Endothelial cell of umbilical vein (primary cell): ENCODE measurements at regions not wholly inside any gene's neighbourhood (a gene's known extent, or its start where the extent isn't known, plus 50 kb on each side); places are given as distances from the start of the nearest gene placed in this dataset.

Experiments used
- BruUV-seq: library from RNA; stranded (reverse); fragments of 400-500 nt; replicated peaks from 2 replicates; lab custom pipeline; 2021; lab: Mats Ljungman, UMichigan
- CTCF ChIA-PET: fragments of 300-600, 350-600 bp; sonication (Branson Sonifier 250); formaldehyde crosslinking; loops from one replicate; lab custom pipeline; 2021; ENCODE audit warnings: antibody characterized with exemption, inconsistent platforms; lab: Charles Lee
- POLR2A ChIA-PET: fragments of 300-600, 350-600 bp; sonication (Branson Sonifier 250); formaldehyde crosslinking; loops from one replicate; lab custom pipeline; 2021; ENCODE audit warnings: antibody characterized with exemption, inconsistent platforms; lab: Charles Lee
- DNase-seq: peaks from one replicate; pipeline ENCODE4 v3.0.0-alpha.2; 2011; ENCODE audit warnings: low read depth, low spot score
- FAIRE-seq: peaks from 2 replicates; lab custom pipeline; 2011; peaks lifted over from hg19 to GRCh38; lab: Jason Lieb, UNC
- H2AFZ ChIP-seq: 2 replicates; pipeline ENCODE4 v1.6.0; 2012; ENCODE audit warnings: low read depth, low read length, control low read depth, inconsistent platforms
- H3K27ac ChIP-seq: 2 replicates; pipeline ENCODE4 v1.5.1; 2011; ENCODE audit warnings: low read depth, mild to moderate bottlenecking, control low read depth, low read length, moderate library complexity; ENCODE audit not compliant: insufficient read depth
- H3K27me3 ChIP-seq, 2 experiments: 2 replicates each; pipeline versions ENCODE4 v1.6.0 to v1.6.1; 2011; ENCODE audit warnings: low read length in 2 of 2, mixed read lengths in 1 of 2; ENCODE audit not compliant: control insufficient read depth in 2 of 2, insufficient read depth in 2 of 2
- H3K36me3 ChIP-seq, 2 experiments: 2 replicates in 1 of 2; 3 replicates in 1 of 2; pipeline ENCODE4 v1.5.1; 2011; ENCODE audit warnings: low read length in 2 of 2, mild to moderate bottlenecking in 1 of 2, moderate library complexity in 1 of 2; ENCODE audit not compliant: control insufficient read depth in 2 of 2, insufficient read depth in 2 of 2; ENCODE audit errors: extremely low read depth in 1 of 2
- H3K4me1 ChIP-seq: 3 replicates; pipeline ENCODE4 v1.5.1; 2011; ENCODE audit warnings: mild to moderate bottlenecking, low read length; ENCODE audit not compliant: control insufficient read depth, insufficient read depth; ENCODE audit errors: extremely low read depth
- H3K4me2 ChIP-seq: 2 replicates; pipeline ENCODE4 v1.6.1; 2011; ENCODE audit warnings: low read length, control low read depth, mixed read lengths; ENCODE audit not compliant: insufficient read depth
- H3K4me3 ChIP-seq, 3 experiments: fragments of 200-600 bp in 1 of 3; sonication (generic), shearing (Covaris generic) in 1 of 3; replicated peaks in 1 of 3; 2 replicates each; pipeline ENCODE4 v1.5.1; 2011 to 2016; ENCODE audit warnings: control low read depth in 3 of 3, low read length in 3 of 3, mild to moderate bottlenecking in 2 of 3, inconsistent platforms in 1 of 3, low read depth in 1 of 3, moderate library complexity in 1 of 3; ENCODE audit not compliant: insufficient read depth in 1 of 3
- H3K79me2 ChIP-seq: 2 replicates; pipeline ENCODE4 v1.6.0; 2012; ENCODE audit warnings: low read length, inconsistent platforms; ENCODE audit not compliant: control insufficient read depth, insufficient read depth
- H3K9ac ChIP-seq: replicated peaks from 2 replicates; pipeline ENCODE3; 2011; ENCODE audit warnings: low read length, control low read depth; ENCODE audit not compliant: insufficient read depth; ENCODE audit errors: extremely low read depth
- H3K9me1 ChIP-seq: replicated peaks from 3 replicates; pipeline ENCODE4 v1.6.0; 2011; ENCODE audit warnings: mild to moderate bottlenecking, low read length; ENCODE audit not compliant: control insufficient read depth, insufficient read depth; ENCODE audit errors: extremely low read depth
- H3K9me3 ChIP-seq: replicated peaks from 2 replicates; pipeline ENCODE4 v1.5.1; 2012; ENCODE audit warnings: low read length, inconsistent platforms; ENCODE audit not compliant: control insufficient read depth, insufficient read depth
- H4K20me1 ChIP-seq: replicated peaks from 2 replicates; pipeline ENCODE3; 2011; ENCODE audit warnings: mild to moderate bottlenecking, low read length; ENCODE audit not compliant: control insufficient read depth, insufficient read depth; ENCODE audit errors: extremely low read depth
- CTCF ChIP-seq, 2 donors: IDR thresholded peaks; 1 replicate in 1 of 2; 2 replicates in 1 of 2; pipeline ENCODE4 v1.5.1; 2011; ENCODE audit warnings: low read length in 2 of 2, mild to moderate bottlenecking in 2 of 2, moderate library complexity in 2 of 2, control low read depth in 1 of 2, inconsistent platforms in 1 of 2, low read depth in 1 of 2; ENCODE audit not compliant: insufficient read depth in 1 of 2; ENCODE audit errors: extremely low read depth in 1 of 2
- EZH2 ChIP-seq: IDR thresholded peaks from 2 replicates; pipeline ENCODE4 v1.6.1; 2012; ENCODE audit warnings: borderline replicate concordance, low read depth, mild to moderate bottlenecking, moderate library complexity, low read length, inconsistent platforms; ENCODE audit not compliant: severe bottlenecking
- FOS ChIP-seq: IDR thresholded peaks from 2 replicates; pipeline ENCODE4 v1.6.1; 2011; ENCODE audit warnings: mild to moderate bottlenecking, low read length, moderate library complexity, borderline replicate concordance; ENCODE audit not compliant: insufficient read depth
- GATA2 ChIP-seq: IDR thresholded peaks from 2 replicates; pipeline ENCODE4 v1.7.0; 2011; ENCODE audit warnings: low read depth, mild to moderate bottlenecking, moderate library complexity, mixed read lengths, low read length; ENCODE audit not compliant: insufficient read length, insufficient read depth
- JUN ChIP-seq: IDR thresholded peaks from 2 replicates; pipeline ENCODE4 v1.6.1; 2011; ENCODE audit warnings: borderline replicate concordance, low read depth; ENCODE audit not compliant: insufficient read length, insufficient read depth
- MAX ChIP-seq: IDR thresholded peaks from 2 replicates; pipeline ENCODE4 v1.6.1; 2011; ENCODE audit not compliant: insufficient read depth, insufficient read length
- MYC ChIP-seq: IDR thresholded peaks from one replicate; pipeline ENCODE4 v1.6.1; 2011; ENCODE audit warnings: mild to moderate bottlenecking, low read depth, low read length
- POLR2A ChIP-seq: IDR thresholded peaks from 2 replicates; pipeline ENCODE4 v1.6.1; 2012; ENCODE audit warnings: low read depth, mild to moderate bottlenecking, control low read depth, low read length
- POLR2AphosphoS5 ChIP-seq: IDR thresholded peaks from 2 replicates; pipeline ENCODE4 v1.6.1; 2012; ENCODE audit warnings: low read depth, mild to moderate bottlenecking, control low read depth, low read length, moderate library complexity; ENCODE audit not compliant: insufficient read depth
- dilution Hi-C: fragments of 300-500 bp; cut with MboI; formaldehyde crosslinking; loops from one replicate; pipeline ENCODE4 v1.15.0; 2019; ENCODE audit warnings: low sequenced_read_pairs; ENCODE audit not compliant: extremely low pct_ligation_motif_present
- intact Hi-C: fragments of 100-400 bp; cut with micrococcal nuclease; formaldehyde crosslinking; loops from one replicate; pipeline ENCODE4 v1.10.0; 2022

GRCh38 chr7:114138587-114138986, 219.8 kb upstream of the PPP1R3A start:
- DNase-seq (no peak), FAIRE-seq (no peak)
- H3K4me2 ChIP-seq: no peak overlapping the region
- dilution Hi-C loops: no loop called here
- no peaks in the 10 kb centered on the region for H4K20me1 ChIP-seq
- no peak overlapping the region for H3K4me3 ChIP-seq
- no peaks in the 10 kb centered on the region for H3K79me2 ChIP-seq
- no peaks in the 10 kb centered on the region for H3K9me1 ChIP-seq
- H3K27ac ChIP-seq: no peak overlapping the region
- no peak overlapping the region for H3K9ac ChIP-seq
- intact Hi-C loops: no loop called here
- ChIA-PET POLR2A (no interaction called here), CTCF (no interaction called here)
- TF ChIP-seq CTCF (IDR thresholded peaks at IDR 0.05; ENCODE audit: extremely low read depth in 1 of 2, insufficient read depth in 1 of 2, low read depth in 1 of 2, low read length in 2 of 2) (no peak), MAX (no peak), EZH2 (no peak), POLR2AphosphoS5 (no peak), POLR2A (no peak), MYC (no peak), JUN (no peak), FOS (no peak), GATA2 (no peak)
- no peaks in the 10 kb centered on the region for H3K27me3 ChIP-seq
- no TSS peak for BruUV-seq
- no peak overlapping the region for H2AFZ ChIP-seq
- no peaks in the 10 kb centered on the region for H3K4me1 ChIP-seq
- no peaks in the 10 kb centered on the region for H3K36me3 ChIP-seq
- no peaks in the 10 kb centered on the region for H3K9me3 ChIP-seq
